ENCODE measurements at regions not wholly inside any gene's neighbourhood (a gene's known extent, or its start where the extent isn't known, plus 50 kb on each side); places are given as distances from the start of the nearest gene placed in this dataset.

- no peak for TF ChIP-seq EZH2 (IDR thresholded peaks at IDR 0.05; ENCODE audit: insufficient read depth, poor library complexity, severe bottlenecking)
- TF ChIP-seq EZH2phosphoT487 (IDR thresholded peaks at IDR 0.05; ENCODE audit: insufficient read depth, low read depth) = no peak
Observed at GRCh38 chr15:95479308-95479707, 851.2 kb upstream of the NR2F2 start.

Measured in GM23248 (cell line).